ENCODE measurements at regions not wholly inside any gene's neighbourhood (a gene's known extent, or its start where the extent isn't known, plus 50 kb on each side); places are given as distances from the start of the nearest gene placed in this dataset.

GRCh38 chrX:54639346-54640102, 109.5 kb downstream of the GNL3L start (continued):
- TF ChIP-seq CHD7 (IDR thresholded peaks at IDR 0.05; ENCODE audit: insufficient replicate concordance, low read length) = no peak
- no peak for TF ChIP-seq ZNF274 (IDR thresholded peaks at IDR 0.05; ENCODE audit: borderline replicate concordance, extremely low read depth, low read length)
- no peak for TF ChIP-seq HDAC6 (IDR thresholded peaks at IDR 0.05; ENCODE audit: low read depth, low read length)
- no peak for TF ChIP-seq NANOG (IDR thresholded peaks at IDR 0.05; ENCODE audit: insufficient read depth, low read depth, low read length, poor library complexity, severe bottlenecking)
- TF ChIP-seq TAF1 (IDR thresholded peaks at IDR 0.05; ENCODE audit: low read depth, low read length) = peak; percentile 87
- no peak for TF ChIP-seq CBX8 (IDR thresholded peaks at IDR 0.05; ENCODE audit: borderline replicate concordance, low read depth, low read length)
- TF ChIP-seq KDM1A (IDR thresholded peaks at IDR 0.05; ENCODE audit: borderline replicate concordance, low read length) = no peak
- TF ChIP-seq SIX5 (IDR thresholded peaks at IDR 0.05; ENCODE audit: low read depth, low read length) = no peak
- no peak for TF ChIP-seq TCF12 (IDR thresholded peaks at IDR 0.05; ENCODE audit: low read depth, low read length)
- no peak for TF ChIP-seq USF2 (IDR thresholded peaks at IDR 0.05; ENCODE audit: low read length)

Data from H1 (cell line).